Small intestine (tissue), 7 donors: ENCODE measurements at regions not wholly inside any gene's neighbourhood (a gene's known extent, or its start where the extent isn't known, plus 50 kb on each side); places are given as distances from the start of the nearest gene placed in this dataset.
A peak's percentile ranks its signal among the peaks of the same experiment; 100 is the strongest.

ENCODE experiments used
- DNase-seq, 2 donors: peaks; one replicate each; pipeline versions ENCODE4 v3.0.0 to v3.0.0-alpha.2; 2013
- FAIRE-seq: peaks from 2 replicates; lab custom pipeline; 2012; peaks lifted over from hg19 to GRCh38; lab: Jason Lieb, UNC
- H3K27ac ChIP-seq, 3 donors: one replicate each; pipeline ENCODE4 v1.5.1; 2013; ENCODE audit warnings: low read length in 2 of 3, mild to moderate bottlenecking in 2 of 3, control low read depth in 1 of 3, inconsistent platforms in 1 of 3, low read depth in 1 of 3, moderate library complexity in 1 of 3
- H3K27me3 ChIP-seq, 3 donors: one replicate each; pipeline ENCODE4 v1.6.1; 2013; ENCODE audit warnings: low read length in 3 of 3, inconsistent platforms in 1 of 3; ENCODE audit not compliant: control insufficient read depth in 3 of 3, insufficient read depth in 3 of 3
- H3K36me3 ChIP-seq, 3 donors: one replicate each; pipeline ENCODE4 v1.6.1; 2013; ENCODE audit warnings: low read length in 3 of 3, inconsistent platforms in 1 of 3, low read depth in 1 of 3, mild to moderate bottlenecking in 1 of 3, moderate library complexity in 1 of 3; ENCODE audit not compliant: control insufficient read depth in 3 of 3, insufficient read depth in 2 of 3
- H3K4me1 ChIP-seq, 3 donors: one replicate each; pipeline ENCODE4 v1.6.1; 2013; ENCODE audit warnings: low read length in 2 of 3, inconsistent platforms in 1 of 3, low read depth in 1 of 3, mild to moderate bottlenecking in 1 of 3, moderate library complexity in 1 of 3; ENCODE audit not compliant: control insufficient read depth in 3 of 3, insufficient read depth in 2 of 3
- H3K4me3 ChIP-seq, 3 donors: one replicate each; pipeline ENCODE4 v1.5.1; 2013; ENCODE audit warnings: low read length in 3 of 3, control low read depth in 1 of 3, inconsistent platforms in 1 of 3, low read depth in 1 of 3, mild to moderate bottlenecking in 1 of 3, moderate library complexity in 1 of 3
- H3K9me3 ChIP-seq, 2 donors: one replicate each; pipeline ENCODE4 v1.6.1; 2013; ENCODE audit warnings: low read depth in 1 of 2, low read length in 1 of 2; ENCODE audit not compliant: control insufficient read depth in 2 of 2, insufficient read depth in 1 of 2
- WGBS, 3 donors: extraction: QIAGEN DNeasy Blood & Tissue Kit; methylation state at CpG; one replicate each; pipeline ENCODE4 v1.1.7; 2013; 5-methylcytosine and 5-hydroxymethylcytosine counted together
- donor health status: healthy with polysubstance abuse.
- donor health status: control.
- donor health status: control.
- donor health status: Bipolar disorder and iron deficiency.
- donor health status: healthy.

DNA sequence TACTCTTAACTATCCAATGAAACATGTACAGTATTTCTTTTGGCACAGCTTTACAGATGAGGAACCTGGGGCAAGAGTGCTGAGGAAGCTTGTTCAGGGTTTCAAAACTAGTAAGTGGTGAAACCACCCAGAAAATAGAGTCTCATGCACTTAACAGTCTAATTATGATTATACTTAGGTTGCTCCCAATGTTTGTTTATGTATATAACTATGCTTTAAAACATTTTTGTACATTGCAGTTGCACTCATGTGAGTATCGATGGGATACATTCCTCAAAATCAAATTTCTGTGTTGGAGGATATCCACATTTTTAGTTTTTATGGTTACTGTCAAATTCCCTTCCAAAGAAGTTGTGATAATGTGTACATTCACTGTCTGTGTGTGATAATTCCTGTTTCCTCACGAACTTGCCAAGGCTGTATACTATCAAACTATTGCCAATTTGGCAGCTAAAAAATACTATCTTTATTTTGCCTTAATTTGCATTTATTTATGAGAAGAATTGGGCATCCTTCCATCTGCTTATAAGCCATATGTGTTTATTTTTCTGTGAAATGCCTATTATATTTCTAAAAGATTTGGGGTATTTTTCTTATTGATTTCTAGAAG is 143.9 kb upstream of the SSTR1 start:
- 54 to 81% (median 70%) methylated on average over 2 of the region's 2 CpGs for WGBS, 3 donors
- FAIRE-seq (no peak), DNase-seq (no peak)
- Histone ChIP-seq H3K27me3 (no peaks in the 10 kb centered on the region), H3K4me1 (no peaks in the 10 kb centered on the region), H3K36me3 (no peaks in the 10 kb centered on the region), H3K9me3 (peaks cover 0 to 21% of the 10 kb centered on the region in 2 donors), H3K27ac (no peak overlapping the region), H3K4me3 (no peak overlapping the region)

GRCh38 chr14:38065106-38065762 is 142.5 kb upstream of the SSTR1 start:
- FAIRE-seq (no peak), DNase-seq (peak in 1 of 2 donors; percentile 32)
- WGBS, 3 donors, result 62 to 80% (median 72%) methylated on average over 6 of the region's 6 CpGs
- Histone ChIP-seq H3K4me1 (no peaks in the 10 kb centered on the region), H3K27ac (no peak overlapping the region), H3K27me3 (no peaks in the 10 kb centered on the region), H3K4me3 (no peak overlapping the region), H3K9me3 (peaks cover 0 to 18% of the 10 kb centered on the region in 2 donors), H3K36me3 (no peaks in the 10 kb centered on the region)

GRCh38 chr14:38070061-38070588 is 137.6 kb upstream of the SSTR1 start:
- Histone ChIP-seq H3K27ac (no peak overlapping the region), H3K27me3 (no peaks in the 10 kb centered on the region), H3K4me1 (no peaks in the 10 kb centered on the region), H3K9me3 (peaks cover 0 to 1% of the 10 kb centered on the region in 2 donors), H3K36me3 (no peaks in the 10 kb centered on the region), H3K4me3 (no peak overlapping the region)
- WGBS, 3 donors, result 76 to 81% (median 77%) methylated on average over 2 of the region's 2 CpGs
- DNase-seq (no peak), FAIRE-seq (no peak)

DNA sequence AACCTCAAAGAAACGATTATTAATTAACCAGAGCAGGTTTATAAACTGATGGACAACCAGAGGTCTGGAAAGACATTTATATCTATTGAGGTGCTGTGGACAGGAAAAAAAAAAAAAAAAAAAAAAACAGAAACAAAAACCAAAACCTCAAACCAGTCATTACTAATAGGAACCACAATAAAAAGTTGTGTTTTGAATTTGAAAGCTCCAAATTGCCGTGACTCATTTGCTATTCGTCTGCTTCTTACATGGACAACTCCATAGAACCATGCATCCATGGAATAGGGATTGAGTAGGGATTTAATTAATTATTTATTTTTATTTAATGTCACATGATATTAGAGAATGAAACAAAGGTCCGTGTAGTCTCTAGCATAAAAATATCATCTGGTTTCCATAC is 134.1 kb upstream of the SSTR1 start:
- peak; percentile 15 for FAIRE-seq
- H3K27ac ChIP-seq, result no peak overlapping the region
- H3K4me1 ChIP-seq, result no peaks in the 10 kb centered on the region
- H3K4me3 ChIP-seq, result no peak overlapping the region
- H3K9me3 ChIP-seq, result peaks cover 0 to 1% of the 10 kb centered on the region in 2 donors
- H3K36me3 ChIP-seq, result no peaks in the 10 kb centered on the region
- WGBS, 3 donors, result 26 to 47% (median 29%) methylated on average over 4 of the region's 4 CpGs
- no peaks in the 10 kb centered on the region for H3K27me3 ChIP-seq
- DNase-seq, result peak in 1 of 2 donors; percentile 20

DNA sequence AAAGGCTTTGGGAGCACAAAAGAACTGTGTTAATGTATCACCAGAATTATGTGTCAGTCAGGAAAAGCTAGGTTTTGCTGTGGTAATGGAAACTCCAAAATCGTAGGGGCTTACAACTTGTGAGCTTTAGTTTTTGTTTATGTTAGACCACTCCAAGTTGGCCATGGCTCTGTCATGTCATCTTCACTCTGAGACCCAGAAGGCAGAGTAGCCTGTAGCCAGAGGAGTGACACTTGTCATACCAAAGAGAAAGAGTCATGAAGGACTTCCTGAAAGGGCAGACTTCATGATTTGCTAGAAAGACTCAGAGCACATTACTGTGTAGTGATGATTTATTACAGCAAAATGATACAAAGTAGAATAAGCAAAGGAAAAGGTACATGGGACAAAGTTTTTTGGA is 133.6 kb upstream of the SSTR1 start:
- DNase-seq (no peak), FAIRE-seq (no peak)
- Histone ChIP-seq H3K27ac (no peak overlapping the region), H3K36me3 (no peaks in the 10 kb centered on the region), H3K27me3 (no peaks in the 10 kb centered on the region), H3K9me3 (peaks cover 0 to 1% of the 10 kb centered on the region in 2 donors), H3K4me3 (no peak overlapping the region), H3K4me1 (peaks cover 0 to 1% (median 0%) of the 10 kb centered on the region in 3 donors)
- 52 to 72% (median 66%) methylated on average over 1 of the region's 1 CpG for WGBS, 3 donors

GRCh38 chr14:38074754-38075153 is 132.9 kb upstream of the SSTR1 start:
- FAIRE-seq, result no peak
- no peak overlapping the region for H3K27ac ChIP-seq
- H3K36me3 ChIP-seq, result no peaks in the 10 kb centered on the region
- no peak overlapping the region for H3K4me3 ChIP-seq
- H3K4me1 ChIP-seq, result peaks cover 0 to 1% (median 0%) of the 10 kb centered on the region in 3 donors
- peaks cover 0 to 1% of the 10 kb centered on the region in 2 donors for H3K9me3 ChIP-seq
- 64 to 95% (median 66%) methylated on average over 2 of the region's 2 CpGs for WGBS, 3 donors
- DNase-seq, result peak in 1 of 2 donors; percentile 31
- H3K27me3 ChIP-seq, result no peaks in the 10 kb centered on the region

DNA sequence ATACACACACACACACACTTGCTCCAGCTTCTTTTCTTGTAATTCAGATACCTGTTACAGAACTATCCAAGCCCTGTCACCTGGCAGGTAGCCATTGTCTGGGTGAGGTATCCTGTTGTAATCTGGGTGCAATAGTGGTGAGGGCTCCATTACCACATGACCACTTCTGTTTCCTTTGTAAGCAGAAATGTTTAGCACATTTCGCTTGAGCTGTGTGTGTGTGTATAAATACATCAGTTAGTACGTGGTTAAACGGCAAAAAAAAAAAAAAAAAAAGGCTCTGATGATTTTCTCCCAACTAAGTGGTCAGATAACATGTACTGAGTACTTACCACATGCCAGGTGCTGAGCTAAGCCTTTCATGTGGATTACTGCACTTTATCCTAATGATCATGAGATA is 129.3 kb upstream of the SSTR1 start:
- FAIRE-seq, result no peak
- H3K4me1 ChIP-seq, result peaks cover 0 to 1% (median 0%) of the 10 kb centered on the region in 3 donors
- peaks cover 0 to 1% of the 10 kb centered on the region in 2 donors for H3K9me3 ChIP-seq
- WGBS, 3 donors, result 28 to 39% (median 36%) methylated on average over 3 of the region's 3 CpGs
- H3K36me3 ChIP-seq, result no peaks in the 10 kb centered on the region
- H3K4me3 ChIP-seq, result no peak overlapping the region
- no peak overlapping the region for H3K27ac ChIP-seq
- H3K27me3 ChIP-seq, result no peaks in the 10 kb centered on the region
- DNase-seq, result peak in 1 of 2 donors; percentile 63

GRCh38 chr14:38079268-38079667 is 128.4 kb upstream of the SSTR1 start:
- no peaks in the 10 kb centered on the region for H3K27me3 ChIP-seq
- peak; percentile 33 for FAIRE-seq
- H3K9me3 ChIP-seq, result peaks cover 0 to 1% of the 10 kb centered on the region in 2 donors
- WGBS, 3 donors, result 8 to 42% (median 20%) methylated on average over 1 of the region's 1 CpG
- peaks cover 0 to 1% (median 0%) of the 10 kb centered on the region in 3 donors for H3K4me1 ChIP-seq
- no peaks in the 10 kb centered on the region for H3K36me3 ChIP-seq
- no peak overlapping the region for H3K27ac ChIP-seq
- peak; percentile 25 to 32 for DNase-seq
- no peak overlapping the region for H3K4me3 ChIP-seq
